ENCODE measurements at regions not wholly inside any gene's neighbourhood (a gene's known extent, or its start where the extent isn't known, plus 50 kb on each side); places are given as distances from the start of the nearest gene placed in this dataset.
"Not testable (repeated sequence)": the region's sequence is repeated elsewhere in the genome, so short reads cannot be mapped to it uniquely, and the experiment has no call there.

- no peak for DNase-seq (ENCODE audit: low read depth in 2 of 2)
Observed at GRCh38 chr13:79989217-79989661, 351.7 kb downstream of the SPRY2 start.

GRCh38 chr13:79988573-79988972 lies 352.4 kb downstream of the SPRY2 start:
- no peak for DNase-seq (ENCODE audit: low read depth in 2 of 2)

- DNase-seq (ENCODE audit: low read depth in 2 of 2), result no peak
Observed at GRCh38 chr13:79987761-79988160, 353.2 kb downstream of the SPRY2 start.

- DNase-seq (ENCODE audit: low read depth in 2 of 2), result no peak
Observed at GRCh38 chr13:79987323-79987722, 353.6 kb downstream of the SPRY2 start.

GRCh38 chr13:79986890-79987289 lies 354.0 kb downstream of the SPRY2 start:
- DNase-seq (ENCODE audit: low read depth in 2 of 2), result no peak

GRCh38 chr13:79974935-79975650 lies 365.8 kb downstream of the SPRY2 start:
- not testable (repeated sequence) for DNase-seq (ENCODE audit: low read depth in 2 of 2)

GRCh38 chr13:79973533-79973963 lies 367.4 kb downstream of the SPRY2 start:
- no peak for DNase-seq (ENCODE audit: low read depth in 2 of 2)

- DNase-seq (ENCODE audit: low read depth in 2 of 2), result no peak
Observed at GRCh38 chr13:79972066-79972569, 368.8 kb downstream of the SPRY2 start.

GRCh38 chr13:79966493-79966895 lies 374.4 kb downstream of the SPRY2 start:
- DNase-seq (ENCODE audit: low read depth in 2 of 2), result no peak

GRCh38 chr13:79966059-79966458 lies 374.9 kb downstream of the SPRY2 start:
- no peak for DNase-seq (ENCODE audit: low read depth in 2 of 2)

GRCh38 chr13:79946556-79946955 lies 394.4 kb downstream of the SPRY2 start:
- no peak for DNase-seq (ENCODE audit: low read depth in 2 of 2)

GRCh38 chr13:79943346-79944023 lies 397.4 kb downstream of the SPRY2 start:
- no peak for DNase-seq (ENCODE audit: low read depth in 2 of 2)

GRCh38 chr13:79941752-79942151 lies 399.2 kb downstream of the SPRY2 start:
- no peak for DNase-seq (ENCODE audit: low read depth in 2 of 2)

- no peak for DNase-seq (ENCODE audit: low read depth in 2 of 2)
Observed at GRCh38 chr13:79939689-79940088, 401.2 kb downstream of the SPRY2 start.

GRCh38 chr13:79937771-79938216 lies 403.1 kb downstream of the SPRY2 start:
- no peak for DNase-seq (ENCODE audit: low read depth in 2 of 2)

- no peak for DNase-seq (ENCODE audit: low read depth in 2 of 2)
Observed at GRCh38 chr13:79937311-79937710, 403.6 kb downstream of the SPRY2 start.

GRCh38 chr13:79936368-79937136 lies 404.4 kb downstream of the SPRY2 start:
- no peak for DNase-seq (ENCODE audit: low read depth in 2 of 2)

- no peak for DNase-seq (ENCODE audit: low read depth in 2 of 2)
Observed at GRCh38 chr13:79935121-79935520, 405.8 kb downstream of the SPRY2 start.

- DNase-seq (ENCODE audit: low read depth in 2 of 2), result no peak
Observed at GRCh38 chr13:79933389-79933788, 407.5 kb downstream of the SPRY2 start.

GRCh38 chr13:79932556-79932955 lies 408.4 kb downstream of the SPRY2 start:
- DNase-seq (ENCODE audit: low read depth in 2 of 2), result no peak

- DNase-seq (ENCODE audit: low read depth in 2 of 2), result not testable (repeated sequence)
Observed at GRCh38 chr13:79923973-79924556, 416.9 kb downstream of the SPRY2 start.

- DNase-seq (ENCODE audit: low read depth in 2 of 2), result no peak
Observed at GRCh38 chr13:79919091-79919490, 421.8 kb downstream of the SPRY2 start.

All from stimulated activated CD8-positive, alpha-beta memory T cell treated with anti-CD3 and anti-CD28 coated beads, Interleukin-7, amount 100 ng/mL, for 1 hour (primary cell).